ENCODE measurements at regions not wholly inside any gene's neighbourhood (a gene's known extent, or its start where the extent isn't known, plus 50 kb on each side); places are given as distances from the start of the nearest gene placed in this dataset.

GRCh38 chr16:74107795-74108610 is 188.6 kb upstream of the PSMD7 start:
- TF ChIP-seq POLR2AphosphoS5 (IDR thresholded peaks at IDR 0.05): no peak
- no peak for TF ChIP-seq POLR2A (IDR thresholded peaks at IDR 0.05; ENCODE audit: low read depth)
